HCT116 (cell line): ENCODE measurements at regions not wholly inside any gene's neighbourhood (a gene's known extent, or its start where the extent isn't known, plus 50 kb on each side); places are given as distances from the start of the nearest gene placed in this dataset.

Experiments used
- CBX3 ChIP-seq: IDR thresholded peaks from 2 replicates; pipeline ENCODE4 v1.6.1; 2012; ENCODE audit warnings: low read depth
- EZH2 ChIP-seq: fragments of 200-600 bp; sonication (generic); IDR thresholded peaks from 2 replicates; pipeline ENCODE4 v1.6.1; 2017; ENCODE audit warnings: antibody characterized with exemption, mixed run types
- EZH2phosphoT487 ChIP-seq: fragments of 200-600 bp; IDR thresholded peaks from 2 replicates; pipeline ENCODE4 v1.6.1; 2018; ENCODE audit warnings: antibody characterized with exemption, borderline replicate concordance
- POLR2A ChIP-seq: IDR thresholded peaks from 2 replicates; pipeline ENCODE4 v1.7.0; 2011; ENCODE audit warnings: borderline replicate concordance; ENCODE audit not compliant: insufficient read depth, insufficient read length; ENCODE audit errors: extremely low read depth
- POLR2AphosphoS5 ChIP-seq: IDR thresholded peaks from 2 replicates; pipeline ENCODE4 v1.6.1; 2011; ENCODE audit warnings: mild to moderate bottlenecking, low read depth, low read length, moderate library complexity
- RAD21 ChIP-seq: IDR thresholded peaks from 2 replicates; pipeline ENCODE4 v1.6.1; 2012; ENCODE audit warnings: low read depth, mild to moderate bottlenecking
- SIN3A ChIP-seq: IDR thresholded peaks from 2 replicates; pipeline ENCODE4 v1.6.1; 2012; ENCODE audit warnings: low read depth
- SP1 ChIP-seq: IDR thresholded peaks from 2 replicates; pipeline ENCODE4 v1.6.1; 2012; ENCODE audit warnings: low read depth
- YY1 ChIP-seq: IDR thresholded peaks from 2 replicates; pipeline ENCODE4 v1.6.1; 2011; ENCODE audit warnings: low read length, low read depth, moderate library complexity, mild to moderate bottlenecking; ENCODE audit not compliant: insufficient replicate concordance; ENCODE audit errors: extremely low read depth
- TF ChIP-seq, protein P1 (sequence below), 3 experiments: fragments of 200-600 bp in 1 of 3; sonication (generic) in 1 of 3; IDR thresholded peaks in 2 of 3; conservative IDR thresholded peaks in 1 of 3; 2 replicates each; pipeline ENCODE4 v1.5.1; 2012 to 2017; ENCODE audit warnings: low read depth in 2 of 3, low read length in 2 of 3, antibody characterized with exemption in 1 of 3, borderline replicate concordance in 1 of 3, control low read depth in 1 of 3, mild to moderate bottlenecking in 1 of 3, mixed read lengths in 1 of 3, mixed run types in 1 of 3, moderate library complexity in 1 of 3; ENCODE audit not compliant: insufficient read depth in 1 of 3
- TF ChIP-seq, protein P2 (sequence below): IDR thresholded peaks from 2 replicates; pipeline ENCODE4 v1.6.1; 2012
- TF ChIP-seq, protein P3 (sequence below): IDR thresholded peaks from 2 replicates; pipeline ENCODE4 v1.6.1; 2012

DNA sequence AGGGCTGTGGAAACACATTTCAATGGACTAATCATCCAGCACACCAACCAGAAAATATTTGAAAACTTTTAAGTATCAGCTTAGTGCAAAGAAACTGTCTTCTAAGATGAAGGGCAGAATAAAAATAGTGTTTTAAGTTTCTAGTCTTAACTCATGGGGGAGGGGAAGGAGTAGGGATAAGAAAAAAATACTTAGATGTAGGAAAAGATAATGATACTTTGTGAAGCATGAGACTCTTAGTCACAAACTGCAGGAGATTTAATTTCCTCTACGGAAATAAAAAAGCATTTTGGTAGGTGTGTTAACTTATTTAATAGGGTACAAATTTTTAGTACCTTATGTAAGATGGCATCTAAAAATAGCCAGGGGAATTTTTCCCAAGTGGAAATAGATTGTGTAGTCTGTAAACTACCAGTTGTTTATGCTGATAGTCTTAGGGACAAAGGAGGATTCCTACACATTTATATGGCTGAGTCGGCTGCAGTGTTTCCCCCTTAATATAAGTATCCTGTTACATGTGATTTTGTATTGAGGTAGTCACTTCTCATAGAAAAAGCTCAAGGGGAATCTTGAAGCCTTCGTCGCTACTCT lies 78.2 kb upstream of the GBE1 start:
- TF ChIP-seq POLR2A (no peak), RAD21 (no peak), SIN3A (no peak), SP1 (no peak), CBX3 (no peak), POLR2AphosphoS5 (no peak), EZH2phosphoT487 (no peak), YY1 (no peak), EZH2 (no peak)
- TF ChIP-seq, protein P1, sequence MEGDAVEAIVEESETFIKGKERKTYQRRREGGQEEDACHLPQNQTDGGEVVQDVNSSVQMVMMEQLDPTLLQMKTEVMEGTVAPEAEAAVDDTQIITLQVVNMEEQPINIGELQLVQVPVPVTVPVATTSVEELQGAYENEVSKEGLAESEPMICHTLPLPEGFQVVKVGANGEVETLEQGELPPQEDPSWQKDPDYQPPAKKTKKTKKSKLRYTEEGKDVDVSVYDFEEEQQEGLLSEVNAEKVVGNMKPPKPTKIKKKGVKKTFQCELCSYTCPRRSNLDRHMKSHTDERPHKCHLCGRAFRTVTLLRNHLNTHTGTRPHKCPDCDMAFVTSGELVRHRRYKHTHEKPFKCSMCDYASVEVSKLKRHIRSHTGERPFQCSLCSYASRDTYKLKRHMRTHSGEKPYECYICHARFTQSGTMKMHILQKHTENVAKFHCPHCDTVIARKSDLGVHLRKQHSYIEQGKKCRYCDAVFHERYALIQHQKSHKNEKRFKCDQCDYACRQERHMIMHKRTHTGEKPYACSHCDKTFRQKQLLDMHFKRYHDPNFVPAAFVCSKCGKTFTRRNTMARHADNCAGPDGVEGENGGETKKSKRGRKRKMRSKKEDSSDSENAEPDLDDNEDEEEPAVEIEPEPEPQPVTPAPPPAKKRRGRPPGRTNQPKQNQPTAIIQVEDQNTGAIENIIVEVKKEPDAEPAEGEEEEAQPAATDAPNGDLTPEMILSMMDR (IDR thresholded peaks at IDR 0.05 in 2 of 3, conservative IDR thresholded peaks at IDR 0.05 in 1 of 3; ENCODE audit: borderline replicate concordance in 1 of 3, insufficient read depth in 1 of 3, low read depth in 2 of 3, low read length in 2 of 3): no peak
- TF ChIP-seq, protein P2, sequence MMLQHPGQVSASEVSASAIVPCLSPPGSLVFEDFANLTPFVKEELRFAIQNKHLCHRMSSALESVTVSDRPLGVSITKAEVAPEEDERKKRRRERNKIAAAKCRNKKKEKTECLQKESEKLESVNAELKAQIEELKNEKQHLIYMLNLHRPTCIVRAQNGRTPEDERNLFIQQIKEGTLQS: no peak
- TF ChIP-seq, protein P3, sequence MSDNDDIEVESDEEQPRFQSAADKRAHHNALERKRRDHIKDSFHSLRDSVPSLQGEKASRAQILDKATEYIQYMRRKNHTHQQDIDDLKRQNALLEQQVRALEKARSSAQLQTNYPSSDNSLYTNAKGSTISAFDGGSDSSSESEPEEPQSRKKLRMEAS: no peak
